HG03039 (cell line): ENCODE measurements at regions not wholly inside any gene's neighbourhood (a gene's known extent, or its start where the extent isn't known, plus 50 kb on each side); places are given as distances from the start of the nearest gene placed in this dataset.

Experiments
- ATAC-seq: cut with Tn5 transposase; IDR thresholded peaks from one replicate; pipeline ENCODE4 v1.9.1; 2021; ENCODE audit warnings: mild to moderate bottlenecking, moderate library complexity; ENCODE audit not compliant: unreplicated experiment

- ATAC-seq = no peak
These were observed 561.9 kb downstream of the CDK5RAP2 start for GRCh38 chr9:120018037-120018436.

- no peak for ATAC-seq
These were observed 563.7 kb downstream of the CDK5RAP2 start for GRCh38 chr9:120016231-120016630.

- ATAC-seq = no peak
These were observed 565.2 kb downstream of the CDK5RAP2 start for GRCh38 chr9:120014796-120015195.

GRCh38 chr9:120009856-120010255 is 570.1 kb downstream of the CDK5RAP2 start:
- no peak for ATAC-seq

- no peak for ATAC-seq
These were observed 578.4 kb downstream of the CDK5RAP2 start for GRCh38 chr9:120001536-120001935.

GRCh38 chr9:119998614-119999013 is 581.4 kb downstream of the CDK5RAP2 start:
- no peak for ATAC-seq

- ATAC-seq = no peak
These were observed 588.2 kb downstream of the CDK5RAP2 start for GRCh38 chr9:119991797-119992196.

- no peak for ATAC-seq
These were observed 593.3 kb downstream of the CDK5RAP2 start for GRCh38 chr9:119986713-119987112.

- no peak for ATAC-seq
These were observed 593.8 kb downstream of the CDK5RAP2 start for GRCh38 chr9:119986205-119986604.

- no peak for ATAC-seq
These were observed 604.8 kb upstream of the BRINP1 start for GRCh38 chr9:119974026-119974425.

- peak; percentile 79 for ATAC-seq
These were observed 599.8 kb upstream of the BRINP1 start for GRCh38 chr9:119968836-119969707.

GRCh38 chr9:119967867-119968535 is 598.8 kb upstream of the BRINP1 start:
- ATAC-seq = no peak

GRCh38 chr9:119963798-119964372 is 594.6 kb upstream of the BRINP1 start:
- ATAC-seq = no peak

GRCh38 chr9:119963258-119963797 is 594.1 kb upstream of the BRINP1 start:
- no peak for ATAC-seq

- ATAC-seq = no peak
These were observed 592.7 kb upstream of the BRINP1 start for GRCh38 chr9:119961774-119962424.

GRCh38 chr9:119959846-119960545 is 590.8 kb upstream of the BRINP1 start:
- no peak for ATAC-seq

- no peak for ATAC-seq
These were observed 586.9 kb upstream of the BRINP1 start for GRCh38 chr9:119956111-119956510.

- ATAC-seq = no peak
These were observed 586.0 kb upstream of the BRINP1 start for GRCh38 chr9:119955276-119955675.

- no peak for ATAC-seq
These were observed 582.4 kb upstream of the BRINP1 start for GRCh38 chr9:119951591-119951990.

GRCh38 chr9:119951090-119951489 is 581.9 kb upstream of the BRINP1 start:
- no peak for ATAC-seq
